Upper lobe of left lung (tissue), 6 donors: ENCODE measurements at regions not wholly inside any gene's neighbourhood (a gene's known extent, or its start where the extent isn't known, plus 50 kb on each side); places are given as distances from the start of the nearest gene placed in this dataset.

Source experiments
- ATAC-seq, 2 donors: fragments of 200-7000 bp; cut with Tn5 transposase; one replicate each; pipeline ENCODE4 v1.9.1; 2022; ENCODE audit warnings: mild to moderate bottlenecking in 2 of 2, moderate library complexity in 2 of 2; ENCODE audit not compliant: low FRiP score in 2 of 2
- DNase-seq, 2 donors: peaks; one replicate each; pipeline ENCODE4 v3.0.0-alpha.2; 2019 to 2020
- H3K27ac ChIP-seq, 4 donors: fragments of 200-600 bp; sonication (generic); one replicate each; pipeline ENCODE4 v1.5.1; 2016 to 2019
- H3K27me3 ChIP-seq, 4 donors: fragments of 200-600 bp; sonication (generic); one replicate each; pipeline ENCODE4 v1.5.1; 2017 to 2019
- H3K36me3 ChIP-seq, 4 donors: fragments of 200-600 bp; sonication (generic); one replicate each; pipeline ENCODE4 v1.5.1; 2016 to 2019
- H3K4me1 ChIP-seq, 4 donors: fragments of 200-600 bp; sonication (generic); one replicate each; pipeline ENCODE4 v1.5.1; 2018 to 2019
- H3K4me3 ChIP-seq, 4 donors: fragments of 200-600 bp; sonication (generic); one replicate each; pipeline ENCODE4 v1.5.1; 2017 to 2019; ENCODE audit warnings: mild to moderate bottlenecking in 2 of 4, moderate library complexity in 1 of 4
- H3K9me3 ChIP-seq, 4 donors: fragments of 200-600 bp; sonication (generic); one replicate each; pipeline ENCODE4 v1.5.1; 2018 to 2019
- CTCF ChIP-seq, 6 experiments: fragments of 450-650 bp in 4 of 6; fragments of 200-600 bp in 2 of 6; sonication (generic) in 2 of 6; IDR thresholded peaks; one replicate each; pipeline ENCODE4 v1.5.1; 2016 to 2019; ENCODE audit warnings: antibody characterized with exemption in 6 of 6
- EP300 ChIP-seq, 4 donors: sonication (generic); formaldehyde crosslinking; IDR thresholded peaks; one replicate each; pipeline ENCODE4 v1.5.1; 2017; ENCODE audit warnings: antibody characterized with exemption in 4 of 4, control low read depth in 2 of 4
- POLR2A ChIP-seq, 4 donors: fragments of 450-650 bp; IDR thresholded peaks; one replicate each; pipeline ENCODE4 v1.5.1; 2016 to 2017; ENCODE audit warnings: antibody characterized with exemption in 4 of 4, mild to moderate bottlenecking in 2 of 4
- POLR2AphosphoS5 ChIP-seq, 2 donors: sonication (generic); formaldehyde crosslinking; IDR thresholded peaks; one replicate each; pipeline ENCODE4 v1.5.1; 2017; ENCODE audit warnings: antibody characterized with exemption in 2 of 2
- WGBS, 2 donors: methylation state at CpG; one replicate each; pipeline ENCODE4 v1.1.5; 2017 to 2018; 5-methylcytosine and 5-hydroxymethylcytosine counted together
- donor health status: DM: no; HTN: no; CAD: no; lungs with moderate emphysema.
- donor health status: DM: no; HTN: yes; CAD: no; lungs with severe emphysema.

- H3K4me1 ChIP-seq: no peaks in the 10 kb centered on the region
- H3K27ac ChIP-seq: no peak overlapping the region
- H3K9me3 ChIP-seq: peaks cover 0 to 2% (median 0%) of the 10 kb centered on the region in 4 donors
- no peak for DNase-seq
- H3K27me3 ChIP-seq: peaks cover 0 to 37% (median 14%) of the 10 kb centered on the region in 4 donors
- no peak for ATAC-seq
- 96 to 100% methylated on average over 1 of the region's 1 CpG for WGBS, 2 donors
- H3K4me3 ChIP-seq: no peak overlapping the region
- H3K36me3 ChIP-seq: no peaks in the 10 kb centered on the region
- TF ChIP-seq POLR2A (IDR thresholded peaks at IDR 0.05): no peak
- TF ChIP-seq CTCF (IDR thresholded peaks at IDR 0.05): no peak
- no peak for TF ChIP-seq POLR2AphosphoS5 (IDR thresholded peaks at IDR 0.05)
- TF ChIP-seq EP300 (IDR thresholded peaks at IDR 0.05): no peak
Measured at GRCh38 chr7:25868509-25868908, 283.5 kb upstream of the NFE2L3 start.

GRCh38 chr7:25870574-25870973, 281.4 kb upstream of the NFE2L3 start:
- 78 to 86% methylated on average over 3 of the region's 3 CpGs for WGBS, 2 donors
- ATAC-seq (no peak), DNase-seq (no peak)
- no peaks in the 10 kb centered on the region for H3K4me1 ChIP-seq
- H3K36me3 ChIP-seq: no peaks in the 10 kb centered on the region
- H3K27me3 ChIP-seq: peaks cover 0 to 17% (median 8%) of the 10 kb centered on the region in 4 donors
- no peak overlapping the region for H3K4me3 ChIP-seq
- H3K9me3 ChIP-seq: no peaks in the 10 kb centered on the region
- H3K27ac ChIP-seq: no peak overlapping the region
- TF ChIP-seq POLR2A (IDR thresholded peaks at IDR 0.05) (no peak), POLR2AphosphoS5 (IDR thresholded peaks at IDR 0.05) (no peak)

GRCh38 chr7:25876092-25876491, 275.9 kb upstream of the NFE2L3 start:
- H3K4me3 ChIP-seq: no peak overlapping the region
- H3K27ac ChIP-seq: no peak overlapping the region
- 92% methylated on average over 3 of the region's 3 CpGs for WGBS, 2 donors
- no peaks in the 10 kb centered on the region for H3K9me3 ChIP-seq
- no peaks in the 10 kb centered on the region for H3K4me1 ChIP-seq
- no peak for DNase-seq
- no peak for ATAC-seq
- H3K27me3 ChIP-seq: peaks cover 0 to under 1% (median 0%) of the 10 kb centered on the region in 4 donors
- H3K36me3 ChIP-seq: no peaks in the 10 kb centered on the region
- TF ChIP-seq CTCF (IDR thresholded peaks at IDR 0.05): no peak
- no peak for TF ChIP-seq POLR2AphosphoS5 (IDR thresholded peaks at IDR 0.05)
- TF ChIP-seq EP300 (IDR thresholded peaks at IDR 0.05): no peak
- no peak for TF ChIP-seq POLR2A (IDR thresholded peaks at IDR 0.05)

- no peaks in the 10 kb centered on the region for H3K27me3 ChIP-seq
Measured at GRCh38 chr7:25877802-25878789, 273.9 kb upstream of the NFE2L3 start.

More at GRCh38 chr7:25877802-25878789, 273.9 kb upstream of the NFE2L3 start:
- TF ChIP-seq CTCF (IDR thresholded peaks at IDR 0.05): no peak
- no peak for TF ChIP-seq POLR2A (IDR thresholded peaks at IDR 0.05)
- no peak for TF ChIP-seq POLR2AphosphoS5 (IDR thresholded peaks at IDR 0.05)
- TF ChIP-seq EP300 (IDR thresholded peaks at IDR 0.05): no peak
- Histone ChIP-seq H3K9me3 (no peaks in the 10 kb centered on the region), H3K27ac (no peak overlapping the region), H3K36me3 (no peaks in the 10 kb centered on the region), H3K4me1 (no peaks in the 10 kb centered on the region), H3K4me3 (no peak overlapping the region)
- ATAC-seq (no peak), DNase-seq (no peak)
- 62 to 75% methylated on average over 9 of the region's 9 CpGs for WGBS, 2 donors
